Neural cell (in vitro differentiated cells): ENCODE measurements at regions not wholly inside any gene's neighbourhood (a gene's known extent, or its start where the extent isn't known, plus 50 kb on each side); places are given as distances from the start of the nearest gene placed in this dataset.

Experiments used
- H2AFZ ChIP-seq: fragments of 200-600, 300-800 bp; sonication (generic), shearing (Covaris generic); 2 replicates; pipeline ENCODE4 v1.6.0; 2014; ENCODE audit warnings: low read depth, mild to moderate bottlenecking, antibody characterized with exemption, low read length, moderate library complexity
- H3F3A ChIP-seq: fragments of 200-600 bp; shearing (Covaris generic); 2 replicates; pipeline ENCODE4 v1.6.1; 2016; ENCODE audit warnings: mild to moderate bottlenecking, moderate library complexity, mixed read lengths, antibody characterized with exemption, low read length; ENCODE audit not compliant: insufficient read depth, poor library complexity, severe bottlenecking
- H3K27ac ChIP-seq: fragments of 200-600, 300-800 bp; sonication (generic), shearing (Covaris generic); 2 replicates; pipeline ENCODE4 v1.5.1; 2014; ENCODE audit warnings: mild to moderate bottlenecking, low read length, moderate library complexity
- H3K27me3 ChIP-seq: fragments of 300-800, 200-600 bp; sonication (generic), shearing (Covaris generic); 2 replicates; pipeline ENCODE4 v1.6.0; 2014; ENCODE audit warnings: mild to moderate bottlenecking, low read depth, low read length, moderate library complexity; ENCODE audit not compliant: insufficient read depth
- H3K36me3 ChIP-seq: fragments of 300-800, 200-600 bp; sonication (generic), shearing (Covaris generic); 2 replicates; pipeline ENCODE4 v1.5.1; 2014; ENCODE audit warnings: mild to moderate bottlenecking, antibody characterized with exemption, low read length, moderate library complexity; ENCODE audit not compliant: insufficient read depth
- H3K4me2 ChIP-seq: fragments of 300-800, 200-600 bp; sonication (generic), shearing (Covaris generic); 2 replicates; pipeline ENCODE4 v1.6.0; 2014; ENCODE audit warnings: mild to moderate bottlenecking, low read length
- H3K4me3 ChIP-seq: fragments of 300-800, 200-600 bp; sonication (generic), shearing (Covaris generic); 2 replicates; pipeline ENCODE4 v1.5.1; 2014; ENCODE audit warnings: mild to moderate bottlenecking, low read length, moderate library complexity
- H3K79me2 ChIP-seq: fragments of 200-600 bp; shearing (Covaris generic); replicated peaks from 2 replicates; pipeline ENCODE4 v1.6.0; 2014; ENCODE audit warnings: mild to moderate bottlenecking, low read length, moderate library complexity; ENCODE audit not compliant: insufficient read depth
- H3K9ac ChIP-seq: fragments of 300-800, 200-600 bp; sonication (generic), shearing (Covaris generic); 2 replicates; pipeline ENCODE4 v1.6.1; 2016; ENCODE audit warnings: mild to moderate bottlenecking, low read length, mixed read lengths
- H3K9me2 ChIP-seq: fragments of 200-600 bp; shearing (Covaris generic); 2 replicates; pipeline ENCODE4 v1.6.1; 2016; ENCODE audit warnings: mild to moderate bottlenecking, low read length, mixed read lengths; ENCODE audit not compliant: insufficient read depth
- H3K9me3 ChIP-seq: fragments of 200-600, 300-800 bp; sonication (generic), shearing (Covaris generic); 2 replicates; pipeline ENCODE4 v1.6.1; 2016; ENCODE audit warnings: mild to moderate bottlenecking, mixed run types, low read length, moderate library complexity, mixed read lengths
- H4K20me1 ChIP-seq: fragments of 200-600 bp; shearing (Covaris generic); 2 replicates; pipeline ENCODE4 v1.6.1; 2016; ENCODE audit warnings: mild to moderate bottlenecking, mixed run types; ENCODE audit not compliant: insufficient read depth
- EP300 ChIP-seq: fragments of 450-650 bp; conservative IDR thresholded peaks from 2 replicates; pipeline ENCODE4 v1.6.1; 2014; ENCODE audit warnings: antibody characterized with exemption, mild to moderate bottlenecking, moderate library complexity; ENCODE audit not compliant: poor library complexity, severe bottlenecking
- EZH2 ChIP-seq: fragments of 200-600, 300-800 bp; shearing (Covaris generic), sonication (generic); IDR thresholded peaks from 2 replicates; pipeline ENCODE4 v1.6.1; 2014; ENCODE audit warnings: antibody characterized with exemption, low read length, borderline replicate concordance, mild to moderate bottlenecking; ENCODE audit not compliant: insufficient read depth, poor library complexity, severe bottlenecking
- MXI1 ChIP-seq: fragments of 450-650 bp; conservative IDR thresholded peaks from 2 replicates; pipeline ENCODE4 v1.6.1; 2014; ENCODE audit warnings: antibody characterized with exemption, mild to moderate bottlenecking; ENCODE audit not compliant: poor library complexity, severe bottlenecking
- POLR2AphosphoS5 ChIP-seq: IDR thresholded peaks from 2 replicates; pipeline ENCODE4 v1.6.1; 2012
- RAD21 ChIP-seq: fragments of 450-650 bp; conservative IDR thresholded peaks from 2 replicates; pipeline ENCODE4 v1.6.1; 2014; ENCODE audit warnings: antibody characterized with exemption, mild to moderate bottlenecking, moderate library complexity
- REST ChIP-seq: IDR thresholded peaks from 2 replicates; pipeline ENCODE4 v1.6.1; 2012; ENCODE audit warnings: borderline replicate concordance
- SMC3 ChIP-seq: fragments of 450-650 bp; conservative IDR thresholded peaks from 2 replicates; pipeline ENCODE4 v1.6.1; 2014; ENCODE audit warnings: antibody characterized with exemption, mild to moderate bottlenecking, moderate library complexity; ENCODE audit not compliant: poor library complexity
- TAF1 ChIP-seq: IDR thresholded peaks from 2 replicates; pipeline ENCODE4 v1.6.1; 2012; ENCODE audit warnings: low read depth
- TF ChIP-seq, protein P1 (sequence below): fragments of 450-650 bp; IDR thresholded peaks from 2 replicates; pipeline ENCODE4 v1.5.1; 2014; ENCODE audit warnings: antibody characterized with exemption, mild to moderate bottlenecking, moderate library complexity; ENCODE audit not compliant: poor library complexity, severe bottlenecking

DNA sequence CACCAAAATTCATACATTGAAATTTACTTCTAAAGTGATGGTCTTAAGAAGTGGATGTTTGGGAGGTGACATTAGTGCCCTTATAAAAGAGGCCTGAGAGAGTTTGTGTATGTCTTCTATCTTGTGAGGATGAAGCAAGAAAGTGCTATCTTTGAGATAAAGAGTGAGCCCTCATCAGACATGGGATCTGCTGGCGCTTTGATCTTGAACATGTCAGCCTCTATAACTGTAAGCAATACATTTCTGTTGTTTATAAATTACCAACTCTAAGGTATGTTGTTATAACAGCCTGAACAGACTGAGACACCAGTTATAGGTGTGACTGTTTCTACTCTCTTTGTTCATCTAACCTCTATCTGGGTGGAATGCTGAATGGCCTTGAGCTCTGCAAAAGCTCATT lies 54.5 kb upstream of the SETBP1 start:
- H3K79me2 ChIP-seq: no peaks in the 10 kb centered on the region
- H3K36me3 ChIP-seq: no peaks in the 10 kb centered on the region
- H2AFZ ChIP-seq: no peak overlapping the region
- H3K4me2 ChIP-seq: no peak overlapping the region
- H4K20me1 ChIP-seq: no peaks in the 10 kb centered on the region
- no peak overlapping the region for H3K9ac ChIP-seq
- H3K9me2 ChIP-seq: no peaks in the 10 kb centered on the region
- H3K27me3 ChIP-seq: no peaks in the 10 kb centered on the region
- H3K27ac ChIP-seq: no peak overlapping the region
- no peaks in the 10 kb centered on the region for H3F3A ChIP-seq
- no peaks in the 10 kb centered on the region for H3K9me3 ChIP-seq
- H3K4me3 ChIP-seq: no peak overlapping the region
- no peak for TF ChIP-seq SMC3
- TF ChIP-seq EP300: no peak
- no peak for TF ChIP-seq EZH2
- no peak for TF ChIP-seq REST
- no peak for TF ChIP-seq TAF1
- TF ChIP-seq RAD21: no peak
- TF ChIP-seq POLR2AphosphoS5: no peak
- TF ChIP-seq, protein P1, sequence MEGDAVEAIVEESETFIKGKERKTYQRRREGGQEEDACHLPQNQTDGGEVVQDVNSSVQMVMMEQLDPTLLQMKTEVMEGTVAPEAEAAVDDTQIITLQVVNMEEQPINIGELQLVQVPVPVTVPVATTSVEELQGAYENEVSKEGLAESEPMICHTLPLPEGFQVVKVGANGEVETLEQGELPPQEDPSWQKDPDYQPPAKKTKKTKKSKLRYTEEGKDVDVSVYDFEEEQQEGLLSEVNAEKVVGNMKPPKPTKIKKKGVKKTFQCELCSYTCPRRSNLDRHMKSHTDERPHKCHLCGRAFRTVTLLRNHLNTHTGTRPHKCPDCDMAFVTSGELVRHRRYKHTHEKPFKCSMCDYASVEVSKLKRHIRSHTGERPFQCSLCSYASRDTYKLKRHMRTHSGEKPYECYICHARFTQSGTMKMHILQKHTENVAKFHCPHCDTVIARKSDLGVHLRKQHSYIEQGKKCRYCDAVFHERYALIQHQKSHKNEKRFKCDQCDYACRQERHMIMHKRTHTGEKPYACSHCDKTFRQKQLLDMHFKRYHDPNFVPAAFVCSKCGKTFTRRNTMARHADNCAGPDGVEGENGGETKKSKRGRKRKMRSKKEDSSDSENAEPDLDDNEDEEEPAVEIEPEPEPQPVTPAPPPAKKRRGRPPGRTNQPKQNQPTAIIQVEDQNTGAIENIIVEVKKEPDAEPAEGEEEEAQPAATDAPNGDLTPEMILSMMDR: no peak
- TF ChIP-seq MXI1: no peak

DNA sequence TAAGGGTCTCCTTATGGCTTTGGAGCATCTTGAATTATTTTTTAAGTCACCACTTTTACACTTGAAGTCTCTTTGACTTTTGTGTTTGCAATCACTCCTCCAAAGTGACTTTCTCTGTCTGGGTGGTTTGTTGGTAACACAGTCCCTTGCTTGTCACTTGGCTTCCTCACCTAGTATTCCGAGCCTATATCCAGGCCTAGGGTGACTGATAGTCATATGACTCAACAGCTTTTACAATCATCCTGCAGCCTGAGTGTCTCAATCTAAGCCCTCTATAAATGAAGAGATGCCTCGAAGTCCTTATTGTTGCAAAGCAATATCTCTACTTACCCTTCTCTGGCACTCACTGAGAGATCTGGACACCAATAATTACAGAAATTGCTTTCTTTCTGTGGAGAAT lies 53.9 kb upstream of the SETBP1 start:
- no peak for TF ChIP-seq REST
- TF ChIP-seq, protein P1: no peak
- TF ChIP-seq MXI1: no peak
- no peak for TF ChIP-seq SMC3
- TF ChIP-seq RAD21: no peak
- no peak for TF ChIP-seq EP300
- TF ChIP-seq TAF1: no peak
- no peak for TF ChIP-seq POLR2AphosphoS5
- TF ChIP-seq EZH2: no peak
- no peaks in the 10 kb centered on the region for H3K27me3 ChIP-seq
- H3K79me2 ChIP-seq: no peaks in the 10 kb centered on the region

More for the DNA sequence above, 53.9 kb upstream of the SETBP1 start:
- Histone ChIP-seq H3K4me2 (no peak overlapping the region), H3K4me3 (no peak overlapping the region), H3K9me2 (no peaks in the 10 kb centered on the region), H3F3A (no peaks in the 10 kb centered on the region), H3K27ac (no peak overlapping the region), H2AFZ (no peak overlapping the region), H4K20me1 (no peaks in the 10 kb centered on the region), H3K9me3 (no peaks in the 10 kb centered on the region), H3K36me3 (no peaks in the 10 kb centered on the region), H3K9ac (no peak overlapping the region)
